H9 (cell line): ENCODE measurements at regions not wholly inside any gene's neighbourhood (a gene's known extent, or its start where the extent isn't known, plus 50 kb on each side); places are given as distances from the start of the nearest gene placed in this dataset.

Experiments used
- DNase-seq: peaks from one replicate; pipeline ENCODE4 v3.0.0-alpha.2; 2017
- H2AFZ ChIP-seq: one replicate; pipeline ENCODE4 v1.6.1; 2013; ENCODE audit warnings: mild to moderate bottlenecking, low read length, control low read depth, moderate library complexity
- H2AK5ac ChIP-seq: 2 replicates; pipeline ENCODE4 v1.6.1; 2013; ENCODE audit warnings: low read length, control low read depth, mixed read lengths; ENCODE audit not compliant: insufficient read length
- H2BK120ac ChIP-seq: one replicate; pipeline ENCODE4 v1.6.1; 2013; ENCODE audit warnings: low read depth, mild to moderate bottlenecking, low read length, control low read depth, inconsistent platforms; ENCODE audit not compliant: poor library complexity, severe bottlenecking
- H2BK12ac ChIP-seq: 2 replicates; pipeline ENCODE4 v1.6.1; 2013; ENCODE audit warnings: low read length, control low read depth, mixed read lengths, low read depth; ENCODE audit not compliant: insufficient read length
- H2BK15ac ChIP-seq: 2 replicates; pipeline ENCODE4 v1.6.1; 2013; ENCODE audit warnings: low read depth, low read length, control low read depth
- H2BK20ac ChIP-seq: one replicate; pipeline ENCODE4 v1.6.1; 2013; ENCODE audit warnings: low read depth, mild to moderate bottlenecking, low read length, control low read depth, inconsistent platforms; ENCODE audit not compliant: poor library complexity, severe bottlenecking
- H2BK5ac ChIP-seq: 2 replicates; pipeline ENCODE4 v1.6.1; 2013; ENCODE audit warnings: low read length, control low read depth, mixed read lengths; ENCODE audit not compliant: insufficient read length
- H3K14ac ChIP-seq: 2 replicates; pipeline ENCODE4 v1.6.1; 2013; ENCODE audit warnings: low read length, control low read depth; ENCODE audit not compliant: insufficient read depth
- H3K18ac ChIP-seq: 2 replicates; pipeline ENCODE4 v1.6.1; 2013; ENCODE audit warnings: low read depth, mild to moderate bottlenecking, mixed read lengths, low read length, control low read depth; ENCODE audit not compliant: insufficient read length
- H3K23ac ChIP-seq: 2 replicates; pipeline ENCODE4 v1.6.1; 2013; ENCODE audit warnings: low read length, control low read depth, mixed read lengths, low read depth; ENCODE audit not compliant: insufficient read length
- H3K23me2 ChIP-seq: 2 replicates; pipeline ENCODE4 v1.6.1; 2013; ENCODE audit warnings: low read depth, mild to moderate bottlenecking, mixed read lengths, low read length, control low read depth; ENCODE audit not compliant: insufficient read length, poor library complexity, severe bottlenecking
- H3K27ac ChIP-seq: 2 replicates; pipeline ENCODE4 v1.5.1; 2013; ENCODE audit warnings: low read length, control low read depth, mixed read lengths, low read depth; ENCODE audit not compliant: insufficient read length
- H3K27me3 ChIP-seq: 2 replicates; pipeline ENCODE4 v1.6.1; 2013; ENCODE audit warnings: low read length, control low read depth, inconsistent platforms; ENCODE audit not compliant: insufficient read depth
- H3K4ac ChIP-seq: 2 replicates; pipeline ENCODE4 v1.6.1; 2013; ENCODE audit warnings: low read depth, mild to moderate bottlenecking, control low read depth, inconsistent platforms, low read length, moderate library complexity
- H3K4me1 ChIP-seq: 2 replicates; pipeline ENCODE4 v1.6.1; 2013; ENCODE audit warnings: low read length, control low read depth, inconsistent platforms; ENCODE audit not compliant: insufficient read depth
- H3K4me2 ChIP-seq: 2 replicates; pipeline ENCODE4 v1.6.1; 2013; ENCODE audit warnings: low read length, control low read depth, mixed read lengths; ENCODE audit not compliant: insufficient read length, insufficient read depth
- H3K56ac ChIP-seq: 2 replicates; pipeline ENCODE4 v1.6.1; 2013; ENCODE audit warnings: low read depth, mild to moderate bottlenecking, mixed read lengths, low read length, control low read depth; ENCODE audit not compliant: insufficient read length
- H3K79me1 ChIP-seq: 2 replicates; pipeline ENCODE4 v1.6.1; 2013; ENCODE audit warnings: low read depth, mild to moderate bottlenecking, moderate library complexity, low read length, control low read depth, inconsistent platforms; ENCODE audit not compliant: insufficient read depth, poor library complexity, severe bottlenecking
- H3K79me2 ChIP-seq: 2 replicates; pipeline ENCODE4 v1.6.1; 2013; ENCODE audit warnings: low read length, control low read depth, inconsistent platforms; ENCODE audit not compliant: insufficient read depth
- H3K9ac ChIP-seq: 2 replicates; pipeline ENCODE4 v1.6.1; 2013; ENCODE audit warnings: low read length, control low read depth, mixed read lengths; ENCODE audit not compliant: insufficient read length; ENCODE audit errors: extremely low read depth
- H3K9me3 ChIP-seq: one replicate; pipeline ENCODE4 v1.6.1; 2013; ENCODE audit warnings: low read depth, low read length, inconsistent platforms; ENCODE audit not compliant: control insufficient read depth
- H3T11ph ChIP-seq: one replicate; pipeline ENCODE4 v1.6.1; 2013; ENCODE audit warnings: mild to moderate bottlenecking, low read length, control low read depth, inconsistent platforms
- H4K20me1 ChIP-seq: one replicate; pipeline ENCODE4 v1.6.1; 2013; ENCODE audit not compliant: control insufficient read depth, insufficient read length, insufficient read depth
- H4K5ac ChIP-seq: 2 replicates; pipeline ENCODE4 v1.6.1; 2013; ENCODE audit warnings: low read depth, mild to moderate bottlenecking, mixed read lengths, low read length, control low read depth; ENCODE audit not compliant: insufficient read length
- H4K8ac ChIP-seq: replicated peaks from 2 replicates; pipeline ENCODE4 v1.6.1; 2013; ENCODE audit warnings: low read length, control low read depth, mixed read lengths, low read depth; ENCODE audit not compliant: insufficient read length
- H4K91ac ChIP-seq: 2 replicates; pipeline ENCODE4 v1.6.1; 2013; ENCODE audit warnings: low read depth, mild to moderate bottlenecking, moderate library complexity, mixed read lengths, low read length, control low read depth; ENCODE audit not compliant: insufficient read length
- H3K27ac Mint-ChIP-seq, 3 experiments: 2 replicates in 2 of 3; 3 replicates in 1 of 3; pipeline ENCODE4 v1.8.0; 2020 to 2021; ENCODE audit warnings: mixed read lengths in 3 of 3, mild to moderate bottlenecking in 1 of 3, moderate library complexity in 1 of 3
- H3K27me3 Mint-ChIP-seq: 2 replicates; pipeline ENCODE4 v1.8.0; 2021; ENCODE audit warnings: low read depth, mild to moderate bottlenecking, moderate library complexity, mixed read lengths
- H3K36me3 Mint-ChIP-seq, 3 experiments: 2 replicates in 2 of 3; 3 replicates in 1 of 3; pipeline ENCODE4 v1.8.0; 2020 to 2021; ENCODE audit warnings: low read depth in 3 of 3, mixed read lengths in 3 of 3; ENCODE audit not compliant: insufficient read depth in 1 of 3
- H3K4me1 Mint-ChIP-seq, 2 experiments: 2 replicates each; pipeline ENCODE4 v1.8.0; 2020; ENCODE audit warnings: mixed read lengths in 2 of 2
- H3K4me3 Mint-ChIP-seq, 2 experiments: 2 replicates in 1 of 2; 3 replicates in 1 of 2; pipeline ENCODE4 v1.8.0; 2020 to 2021; ENCODE audit warnings: mild to moderate bottlenecking in 2 of 2, mixed read lengths in 2 of 2, moderate library complexity in 1 of 2
- H3K9me3 Mint-ChIP-seq, 2 experiments: 2 replicates in 1 of 2; 3 replicates in 1 of 2; pipeline ENCODE4 v1.8.0; 2020; ENCODE audit warnings: mild to moderate bottlenecking in 2 of 2, mixed read lengths in 2 of 2, moderate library complexity in 1 of 2
- WGBS: extraction: QIAGEN DNeasy Blood & Tissue Kit; methylation state at CpG from one replicate; pipeline ENCODE4 v1.1.7; 2013; ENCODE audit warnings: missing lambda C conversion rate, low lambda C conversion rate, mixed read lengths; ENCODE audit not compliant: insufficient read length; ENCODE audit errors: extremely low coverage; 5-methylcytosine and 5-hydroxymethylcytosine counted together
- TF ChIP-seq, protein P1 (sequence below): fragments of 200-600 bp; sonication (generic); conservative IDR thresholded peaks from 3 replicates; pipeline ENCODE4 v1.8.0; 2021; ENCODE audit warnings: antibody characterized with exemption, mild to moderate bottlenecking

DNA sequence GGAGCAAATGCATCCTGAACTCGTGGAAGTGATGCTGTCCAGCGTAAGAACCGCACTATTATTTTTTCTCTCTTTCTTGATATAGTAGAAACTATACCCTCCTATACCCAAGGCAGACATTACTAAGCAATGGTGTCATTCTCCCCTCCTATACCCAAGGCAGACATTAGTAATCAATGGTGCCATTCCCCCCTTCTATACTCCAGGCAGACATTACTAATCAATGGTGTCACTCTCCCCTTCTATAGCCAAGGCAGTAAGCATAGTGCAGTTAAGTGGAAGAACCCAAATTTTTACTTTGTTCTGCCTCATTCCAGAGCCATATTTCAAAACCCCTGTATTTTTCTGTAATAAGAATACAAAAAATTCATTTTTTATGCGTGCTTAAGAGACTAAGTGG, 506.2 kb upstream of the EEF2KMT start:
- Histone ChIP-seq H3K18ac (no peak overlapping the region), H3K27ac (no peak overlapping the region), H4K91ac (no peak overlapping the region), H3K79me2 (no peaks in the 10 kb centered on the region), H3K23me2 (no peaks in the 10 kb centered on the region), H3K14ac (no peak overlapping the region), H2BK20ac (no peak overlapping the region), H3K4ac (no peak overlapping the region), H3K79me1 (no peaks in the 10 kb centered on the region), H3K23ac (no peak overlapping the region), H3K4me1 (0 out of 2 replicates have a peak, but pooled peaks cover 4% of the 10 kb centered on the region), H2BK15ac (no peak overlapping the region), H3K9me3 (no peaks in the 10 kb centered on the region), H3K56ac (no peak overlapping the region), H4K5ac (no peak overlapping the region), H2BK120ac (no peak overlapping the region), H2BK5ac (no peak overlapping the region), H2AK5ac (no peak overlapping the region), H3K9ac (no peak overlapping the region), H4K8ac (no peak overlapping the region), H3K27me3 (no peaks in the 10 kb centered on the region), H3T11ph (no peak overlapping the region), H3K4me2 (no peak overlapping the region), H2AFZ (no peak overlapping the region), H4K20me1 (no peaks in the 10 kb centered on the region), H2BK12ac (no peak overlapping the region)
- Mint-ChIP-seq H3K4me3 (no peak overlapping the region), H3K27me3 (no peaks in the 10 kb centered on the region), H3K27ac (no peak overlapping the region), H3K9me3 (no peaks in the 10 kb centered on the region), H3K4me1 (no peaks in the 10 kb centered on the region; a peak in 1 of 4 replicates), H3K36me3 (no peaks in the 10 kb centered on the region; a peak in 1 of 7 replicates)
- no peak for DNase-seq
- WGBS, result no CpG with 5 or more reads among the region's 4 CpGs
- TF ChIP-seq, protein P1, sequence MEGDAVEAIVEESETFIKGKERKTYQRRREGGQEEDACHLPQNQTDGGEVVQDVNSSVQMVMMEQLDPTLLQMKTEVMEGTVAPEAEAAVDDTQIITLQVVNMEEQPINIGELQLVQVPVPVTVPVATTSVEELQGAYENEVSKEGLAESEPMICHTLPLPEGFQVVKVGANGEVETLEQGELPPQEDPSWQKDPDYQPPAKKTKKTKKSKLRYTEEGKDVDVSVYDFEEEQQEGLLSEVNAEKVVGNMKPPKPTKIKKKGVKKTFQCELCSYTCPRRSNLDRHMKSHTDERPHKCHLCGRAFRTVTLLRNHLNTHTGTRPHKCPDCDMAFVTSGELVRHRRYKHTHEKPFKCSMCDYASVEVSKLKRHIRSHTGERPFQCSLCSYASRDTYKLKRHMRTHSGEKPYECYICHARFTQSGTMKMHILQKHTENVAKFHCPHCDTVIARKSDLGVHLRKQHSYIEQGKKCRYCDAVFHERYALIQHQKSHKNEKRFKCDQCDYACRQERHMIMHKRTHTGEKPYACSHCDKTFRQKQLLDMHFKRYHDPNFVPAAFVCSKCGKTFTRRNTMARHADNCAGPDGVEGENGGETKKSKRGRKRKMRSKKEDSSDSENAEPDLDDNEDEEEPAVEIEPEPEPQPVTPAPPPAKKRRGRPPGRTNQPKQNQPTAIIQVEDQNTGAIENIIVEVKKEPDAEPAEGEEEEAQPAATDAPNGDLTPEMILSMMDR, result no peak
